ENCODE measurements at regions not wholly inside any gene's neighbourhood (a gene's known extent, or its start where the extent isn't known, plus 50 kb on each side); places are given as distances from the start of the nearest gene placed in this dataset.

DNA sequence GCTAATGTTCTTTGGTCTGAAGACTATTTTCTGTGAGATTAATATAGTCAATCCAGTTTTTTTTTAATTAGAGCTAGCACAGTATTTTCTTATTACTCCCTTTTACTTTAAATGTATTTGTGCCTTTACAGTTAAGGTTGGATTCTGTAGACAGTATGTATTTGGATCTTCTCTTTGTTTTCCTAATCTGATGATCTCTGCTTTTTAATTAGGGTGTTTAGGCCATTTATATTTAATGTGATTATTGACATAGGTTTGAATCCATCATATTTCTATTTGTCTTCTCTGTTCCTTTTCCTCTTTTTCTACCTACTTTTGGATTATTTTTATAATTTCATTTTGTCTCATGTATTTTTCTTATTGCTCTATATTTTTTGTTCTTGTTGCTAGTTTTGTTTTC is 437.7 kb downstream of the CPS1 start:
- TF ChIP-seq POLR2A (IDR thresholded peaks at IDR 0.05; ENCODE audit: low read length) (no peak), GATA1 (IDR thresholded peaks at IDR 0.05; ENCODE audit: low read depth, low read length) (no peak)
